ENCODE measurements at regions not wholly inside any gene's neighbourhood (a gene's known extent, or its start where the extent isn't known, plus 50 kb on each side); places are given as distances from the start of the nearest gene placed in this dataset.
A peak's percentile ranks its signal among the peaks of the same experiment; 100 is the strongest.

- Histone ChIP-seq H3K36me3 (ENCODE audit: control insufficient read depth in 2 of 2, insufficient read depth in 1 of 2, low read length in 2 of 2) (no peaks in the 10 kb centered on the region), H3K4me3 (ENCODE audit: low read depth, low read length) (no peak overlapping the region), H3K27ac (ENCODE audit: extremely low read depth, low read depth, low read length) (no peak overlapping the region), H3K9me3 (ENCODE audit: control insufficient read depth, insufficient read depth, low read depth, low read length) (no peaks in the 10 kb centered on the region), H3K4me1 (ENCODE audit: control insufficient read depth, insufficient read depth, low read length) (no peaks in the 10 kb centered on the region)
- POLR2A ChIA-PET: no interaction called here
- no peak for TF ChIP-seq ZNF558 (tag by site-specific recombination; IDR thresholded peaks at IDR 0.05)
- no peak for TF ChIP-seq SP7 (tag by site-specific recombination; IDR thresholded peaks at IDR 0.05)
- TF ChIP-seq ZBTB8A (tag by site-specific recombination; IDR thresholded peaks at IDR 0.05): peak; percentile 54
- TF ChIP-seq ZNF146 (tag by site-specific recombination; IDR thresholded peaks at IDR 0.05): no peak
- TF ChIP-seq ZNF677 (tag by site-specific recombination; IDR thresholded peaks at IDR 0.05): no peak
- no peak for TF ChIP-seq KLF10 (tag by site-specific recombination; IDR thresholded peaks at IDR 0.05)
- no peak for TF ChIP-seq ZBTB20 (tag by site-specific recombination; IDR thresholded peaks at IDR 0.05)
- TF ChIP-seq ZNF660 (tag by site-specific recombination; IDR thresholded peaks at IDR 0.05): no peak
- CTCF ChIA-PET: interaction anchor here (1.2 to 1.3 kb wide), 2 partner anchors 28 to 169 kb away, joined by 3 to 4 read pairs; no protein-coding TSS in a partner anchor
These were observed 120.0 kb downstream of the UQCRFS1 start for GRCh38 chr19:29092712-29093552.

GRCh38 chr19:29090783-29091526, 122.0 kb downstream of the UQCRFS1 start:
- Histone ChIP-seq H3K36me3 (ENCODE audit: control insufficient read depth in 2 of 2, insufficient read depth in 1 of 2, low read length in 2 of 2) (no peaks in the 10 kb centered on the region), H3K4me1 (ENCODE audit: control insufficient read depth, insufficient read depth, low read length) (no peaks in the 10 kb centered on the region), H3K9me3 (ENCODE audit: control insufficient read depth, insufficient read depth, low read depth, low read length) (no peaks in the 10 kb centered on the region), H3K27ac (ENCODE audit: extremely low read depth, low read depth, low read length) (no peak overlapping the region), H3K4me3 (ENCODE audit: low read depth, low read length) (no peak overlapping the region)
- CTCF ChIA-PET: interaction anchor here (0.5 to 1.3 kb wide), 4 partner anchors 15 to 767 kb away, joined by 3 to 4 read pairs (median 4); no protein-coding TSS in a partner anchor
- POLR2A ChIA-PET: no interaction called here
- TF ChIP-seq ZNF791 (tag by site-specific recombination; IDR thresholded peaks at IDR 0.05): no peak
- no peak for TF ChIP-seq GLIS2 (tag by site-specific recombination; IDR thresholded peaks at IDR 0.05)
- no peak for TF ChIP-seq ZNF174 (tag by site-specific recombination; IDR thresholded peaks at IDR 0.05)
- no peak for TF ChIP-seq PATZ1 (tag by site-specific recombination; IDR thresholded peaks at IDR 0.05)

GRCh38 chr19:29089315-29089870, 123.6 kb downstream of the UQCRFS1 start:
- H3K9me3 ChIP-seq (ENCODE audit: control insufficient read depth, insufficient read depth, low read depth, low read length): no peaks in the 10 kb centered on the region
- CTCF ChIA-PET: interaction anchor here (0.7 kb wide), 1 partner anchor 7 kb away, joined by 3 read pairs; no protein-coding TSS in a partner anchor
- no peak overlapping the region for H3K4me3 ChIP-seq (ENCODE audit: low read depth, low read length)
- H3K27ac ChIP-seq (ENCODE audit: extremely low read depth, low read depth, low read length): no peak overlapping the region
- H3K4me1 ChIP-seq (ENCODE audit: control insufficient read depth, insufficient read depth, low read length): no peaks in the 10 kb centered on the region
- TF ChIP-seq ZNF394 (tag by site-specific recombination; IDR thresholded peaks at IDR 0.05; ENCODE audit: borderline replicate concordance) (no peak), ZNF654 (tag by site-specific recombination; IDR thresholded peaks at IDR 0.05; ENCODE audit: low read depth) (no peak), ZNF239 (tag by site-specific recombination; IDR thresholded peaks at IDR 0.05) (no peak)
- POLR2A ChIA-PET: no interaction called here
- no peaks in the 10 kb centered on the region for H3K36me3 ChIP-seq (ENCODE audit: control insufficient read depth in 2 of 2, insufficient read depth in 1 of 2, low read length in 2 of 2)
